SK-N-SH (cell line): ENCODE measurements at regions not wholly inside any gene's neighbourhood (a gene's known extent, or its start where the extent isn't known, plus 50 kb on each side); places are given as distances from the start of the nearest gene placed in this dataset.

Experiments
- CTCF ChIA-PET: fragments of 300-600, 350-600 bp; formaldehyde crosslinking; extraction: SDS; loops from one replicate; lab custom pipeline; 2021; lab: Yijun Ruan, JAX
- POLR2A ChIA-PET: fragments of 350-600 bp; sonication (Branson Sonifier 250); formaldehyde crosslinking; extraction: SDS; loops from one replicate; lab custom pipeline; 2020; ENCODE audit warnings: antibody characterized with exemption, inconsistent platforms; lab: Yijun Ruan, JAX
- DNase-seq: peaks from one replicate; pipeline ENCODE4 v3.0.0; 2012
- H2AFZ ChIP-seq: fragments of 200-600 bp; sonication (generic); 2 replicates; pipeline ENCODE4 v1.8.1; 2016; ENCODE audit warnings: antibody characterized with exemption, mild to moderate bottlenecking, low read depth
- H3F3A ChIP-seq: fragments of 200-600 bp; sonication (generic); replicated peaks from 2 replicates; pipeline ENCODE3; 2016; ENCODE audit warnings: antibody characterized with exemption, mild to moderate bottlenecking; ENCODE audit not compliant: insufficient read depth
- H3K27ac ChIP-seq, 2 experiments: fragments of 200-500 bp in 1 of 2; fragments of 200-600 bp in 1 of 2; sonication (Bioruptor generic) in 1 of 2; sonication (generic), shearing (Covaris generic) in 1 of 2; 2 replicates each; pipeline versions ENCODE4 v1.5.1 to v1.6.1; 2014 to 2016; ENCODE audit warnings: low read depth in 2 of 2, inconsistent platforms in 1 of 2, low read length in 1 of 2, mild to moderate bottlenecking in 1 of 2, mixed read lengths in 1 of 2
- H3K27me3 ChIP-seq: fragments of 200-600 bp; sonication (generic), shearing (Covaris generic); 2 replicates; pipeline ENCODE4 v1.6.1; 2016; ENCODE audit warnings: mixed run types; ENCODE audit not compliant: insufficient read depth
- H3K36me3 ChIP-seq, 2 experiments: fragments of 200-500 bp in 1 of 2; fragments of 200-600 bp in 1 of 2; sonication (Bioruptor generic) in 1 of 2; sonication (generic) in 1 of 2; replicated peaks in 1 of 2; 2 replicates each; pipeline versions ENCODE3 to v1.5.1; 2014 to 2016; ENCODE audit warnings: low read length in 1 of 2, mild to moderate bottlenecking in 1 of 2; ENCODE audit not compliant: insufficient read depth in 2 of 2, control insufficient read depth in 1 of 2
- H3K4me1 ChIP-seq, 2 experiments: fragments of 200-500 bp in 1 of 2; fragments of 200-600 bp in 1 of 2; sonication (Bioruptor generic) in 1 of 2; sonication (generic), shearing (Covaris generic) in 1 of 2; 2 replicates each; pipeline versions ENCODE4 v1.5.1 to v1.6.1; 2014 to 2016; ENCODE audit warnings: low read depth in 1 of 2, low read length in 1 of 2, mixed run types in 1 of 2; ENCODE audit not compliant: insufficient read depth in 2 of 2, control insufficient read depth in 1 of 2
- H3K4me2 ChIP-seq: fragments of 200-600 bp; sonication (generic), shearing (Covaris generic); 2 replicates; pipeline ENCODE4 v1.6.1; 2017; ENCODE audit warnings: mixed run types
- H3K4me3 ChIP-seq, 2 experiments: fragments of 200-500 bp in 1 of 2; fragments of 200-600 bp in 1 of 2; sonication (Bioruptor generic) in 1 of 2; sonication (generic), shearing (Covaris generic) in 1 of 2; 2 replicates each; pipeline versions ENCODE4 v1.5.1 to v1.8.1; 2014 to 2016; ENCODE audit warnings: low read depth in 2 of 2, inconsistent platforms in 1 of 2, low read length in 1 of 2, mild to moderate bottlenecking in 1 of 2, mixed read lengths in 1 of 2, moderate library complexity in 1 of 2
- H3K79me2 ChIP-seq: fragments of 200-600 bp; sonication (generic); 2 replicates; pipeline ENCODE4 v1.8.1; 2017; ENCODE audit warnings: mild to moderate bottlenecking; ENCODE audit not compliant: insufficient read depth
- H3K9ac ChIP-seq: fragments of 200-600 bp; sonication (generic); 2 replicates; pipeline ENCODE4 v1.6.1; 2017; ENCODE audit warnings: mixed run types
- H3K9me2 ChIP-seq: fragments of 200-600 bp; sonication (generic); 2 replicates; pipeline ENCODE4 v1.6.1; 2017; ENCODE audit warnings: mixed run types
- H3K9me3 ChIP-seq: fragments of 200-600 bp; sonication (generic); 2 replicates; pipeline ENCODE4 v1.6.1; 2017; ENCODE audit warnings: mixed run types, mild to moderate bottlenecking, moderate library complexity
- H4K20me1 ChIP-seq: fragments of 200-600 bp; sonication (generic); 2 replicates; pipeline ENCODE4 v1.6.1; 2017; ENCODE audit warnings: mild to moderate bottlenecking, mixed run types; ENCODE audit not compliant: insufficient read depth
- CHD2 ChIP-seq: fragments of 150-350 bp; IDR thresholded peaks from 2 replicates; pipeline ENCODE4 v1.6.1; 2018; ENCODE audit warnings: low read length; ENCODE audit not compliant: partially characterized antibody
- ELF1 ChIP-seq: IDR thresholded peaks from 2 replicates; pipeline ENCODE4 v1.4.0; 2012
- EP300 ChIP-seq, 2 experiments: IDR thresholded peaks; 2 replicates each; pipeline versions ENCODE4 v1.4.0 to v1.6.1; 2012; ENCODE audit warnings: borderline replicate concordance in 1 of 2, low read depth in 1 of 2, low read length in 1 of 2
- EZH2phosphoT487 ChIP-seq: fragments of 200-600 bp; sonication (generic); IDR thresholded peaks from 2 replicates; pipeline ENCODE4 v1.6.1; 2017; ENCODE audit warnings: low read depth, mixed run types, mild to moderate bottlenecking, antibody characterized with exemption, moderate library complexity, borderline replicate concordance
- FOSL2 ChIP-seq: IDR thresholded peaks from 2 replicates; pipeline ENCODE4 v1.4.0; 2012; ENCODE audit warnings: low read depth, mild to moderate bottlenecking, moderate library complexity, borderline replicate concordance
- FOXJ3 ChIP-seq: sonication (generic); formaldehyde crosslinking; IDR thresholded peaks from 2 replicates; pipeline ENCODE4 v1.5.1; 2020; ENCODE audit warnings: mild to moderate bottlenecking, missing genetic modification reagents
- FOXM1 ChIP-seq: IDR thresholded peaks from 2 replicates; pipeline ENCODE4 v1.4.0; 2012; ENCODE audit warnings: low read depth, mild to moderate bottlenecking
- IRF3 ChIP-seq: fragments of 150-350 bp; IDR thresholded peaks from 2 replicates; pipeline ENCODE4 v1.6.1; 2016; ENCODE audit warnings: mild to moderate bottlenecking, low read depth, low read length
- MAX ChIP-seq: IDR thresholded peaks from 2 replicates; pipeline ENCODE4 v1.4.0; 2012; ENCODE audit warnings: low read depth
- NRF1 ChIP-seq: IDR thresholded peaks from 2 replicates; pipeline ENCODE4 v1.6.1; 2012; ENCODE audit warnings: low read depth, mild to moderate bottlenecking, low read length
- RAD21 ChIP-seq: IDR thresholded peaks from 2 replicates; pipeline ENCODE4 v1.6.1; 2012; ENCODE audit warnings: mild to moderate bottlenecking, low read length
- RCOR1 ChIP-seq: fragments of 150-350 bp; IDR thresholded peaks from 2 replicates; pipeline ENCODE4 v1.6.1; 2017; ENCODE audit warnings: antibody characterized with exemption, low read length
- REST ChIP-seq: IDR thresholded peaks from 2 replicates; pipeline ENCODE4 v1.6.1; 2012; ENCODE audit warnings: mild to moderate bottlenecking, low read depth, low read length, moderate library complexity
- RXRA ChIP-seq: IDR thresholded peaks from 2 replicates; pipeline ENCODE4 v1.4.0; 2012; ENCODE audit warnings: low read depth, mild to moderate bottlenecking, borderline replicate concordance
- SIN3A ChIP-seq: IDR thresholded peaks from 2 replicates; pipeline ENCODE4 v1.6.1; 2012; ENCODE audit warnings: low read depth, mild to moderate bottlenecking, low read length, moderate library complexity, borderline replicate concordance
- SMC3 ChIP-seq: IDR thresholded peaks from 2 replicates; pipeline ENCODE4 v1.6.1; 2012; ENCODE audit warnings: low read depth, low read length, improper control_type of control experiment
- TAF1 ChIP-seq: IDR thresholded peaks from 2 replicates; pipeline ENCODE4 v1.6.1; 2012; ENCODE audit warnings: low read depth, mild to moderate bottlenecking, low read length, moderate library complexity, borderline replicate concordance
- TCF12 ChIP-seq: IDR thresholded peaks from 2 replicates; pipeline ENCODE4 v1.4.0; 2012
- USF1 ChIP-seq: IDR thresholded peaks from 2 replicates; pipeline ENCODE4 v1.4.0; 2012; ENCODE audit warnings: low read depth, borderline replicate concordance
- YY1 ChIP-seq: IDR thresholded peaks from 2 replicates; pipeline ENCODE4 v1.4.0; 2012; ENCODE audit warnings: low read depth, mild to moderate bottlenecking
- WGBS: methylation state at CpG from one replicate; pipeline ENCODE4 v1.1.6; 2017; ENCODE audit warnings: low lambda C conversion rate; 5-methylcytosine and 5-hydroxymethylcytosine counted together

GRCh38 chr7:14988941-14989340 is 86.4 kb upstream of the DGKB start (continued):
- no peak for TF ChIP-seq IRF3
- no peak for TF ChIP-seq YY1
- TF ChIP-seq EZH2phosphoT487 = no peak
- TF ChIP-seq SIN3A = no peak
- TF ChIP-seq USF1 = no peak
- TF ChIP-seq FOXJ3 (CRISPR knock-in tag) = no peak
- TF ChIP-seq TAF1 = no peak
- no peak for TF ChIP-seq FOSL2

- no peak for DNase-seq
- H3F3A ChIP-seq = no peaks in the 10 kb centered on the region
- no peak overlapping the region for H3K4me2 ChIP-seq
- no peak for TF ChIP-seq FOXM1
- TF ChIP-seq TAF1 = no peak
- TF ChIP-seq YY1 = no peak
- no peak for TF ChIP-seq SMC3
- no peak for TF ChIP-seq RCOR1
- no peak for TF ChIP-seq ELF1
- TF ChIP-seq RXRA = no peak
- TF ChIP-seq RAD21 = no peak
- TF ChIP-seq MAX = no peak
- no peak for TF ChIP-seq NRF1
- H3K9ac ChIP-seq = no peak overlapping the region
- H4K20me1 ChIP-seq = no peaks in the 10 kb centered on the region
- H2AFZ ChIP-seq = no peak overlapping the region
- no peak overlapping the region for H3K27ac ChIP-seq
- no peaks in the 10 kb centered on the region for H3K9me2 ChIP-seq
- WGBS = 73% methylated on average over 3 of the region's 3 CpGs
- no peaks in the 10 kb centered on the region for H3K27me3 ChIP-seq
- H3K36me3 ChIP-seq = no peaks in the 10 kb centered on the region
- CTCF ChIA-PET = interaction anchor here (0.9 to 2.1 kb wide), 3 partner anchors 12 to 742 kb away, joined by 3 to 7 read pairs (median 3); no protein-coding TSS in a partner anchor
- H3K79me2 ChIP-seq = no peaks in the 10 kb centered on the region
- no peak overlapping the region for H3K4me3 ChIP-seq
- H3K9me3 ChIP-seq = no peaks in the 10 kb centered on the region
- H3K4me1 ChIP-seq = no peaks in the 10 kb centered on the region
- POLR2A ChIA-PET = no interaction called here
Observed at GRCh38 chr7:14978687-14979086, 76.1 kb upstream of the DGKB start.

GRCh38 chr7:14974688-14975087 is 72.1 kb upstream of the DGKB start:
- ChIA-PET POLR2A (no interaction called here), CTCF (interaction anchor here (1.0 to 1.3 kb wide), 3 partner anchors 8 to 14 kb away, joined by 3 read pairs; no protein-coding TSS in a partner anchor)
- TF ChIP-seq SMC3 = no peak
- TF ChIP-seq REST = no peak
- no peak for TF ChIP-seq FOXM1
- TF ChIP-seq CHD2 = no peak
- TF ChIP-seq SIN3A = no peak
- no peak for TF ChIP-seq USF1
- TF ChIP-seq ELF1 = no peak
- TF ChIP-seq EP300 (IDR thresholded peaks at IDR 0.05; ENCODE audit: borderline replicate concordance in 1 of 2, low read depth in 1 of 2, low read length in 1 of 2) = no peak
- TF ChIP-seq TCF12 = no peak

More at GRCh38 chr7:14974688-14975087, 72.1 kb upstream of the DGKB start:
- H3K4me1 ChIP-seq = no peaks in the 10 kb centered on the region; a peak in 1 of 4 replicates
- H3F3A ChIP-seq = no peaks in the 10 kb centered on the region
- no peaks in the 10 kb centered on the region for H3K9me2 ChIP-seq
- H4K20me1 ChIP-seq = no peaks in the 10 kb centered on the region
- no peak for DNase-seq
- H3K79me2 ChIP-seq = no peaks in the 10 kb centered on the region
- no peak overlapping the region for H3K4me3 ChIP-seq
- no peaks in the 10 kb centered on the region for H3K36me3 ChIP-seq
- no peak overlapping the region for H2AFZ ChIP-seq
- WGBS = 91% methylated on average over 5 of the region's 5 CpGs
- H3K27me3 ChIP-seq = no peaks in the 10 kb centered on the region
- no peak overlapping the region for H3K4me2 ChIP-seq
- no peaks in the 10 kb centered on the region for H3K9me3 ChIP-seq
- no peak overlapping the region for H3K27ac ChIP-seq
- no peak overlapping the region for H3K9ac ChIP-seq
